ENCODE measurements at regions not wholly inside any gene's neighbourhood (a gene's known extent, or its start where the extent isn't known, plus 50 kb on each side); places are given as distances from the start of the nearest gene placed in this dataset.

DNA sequence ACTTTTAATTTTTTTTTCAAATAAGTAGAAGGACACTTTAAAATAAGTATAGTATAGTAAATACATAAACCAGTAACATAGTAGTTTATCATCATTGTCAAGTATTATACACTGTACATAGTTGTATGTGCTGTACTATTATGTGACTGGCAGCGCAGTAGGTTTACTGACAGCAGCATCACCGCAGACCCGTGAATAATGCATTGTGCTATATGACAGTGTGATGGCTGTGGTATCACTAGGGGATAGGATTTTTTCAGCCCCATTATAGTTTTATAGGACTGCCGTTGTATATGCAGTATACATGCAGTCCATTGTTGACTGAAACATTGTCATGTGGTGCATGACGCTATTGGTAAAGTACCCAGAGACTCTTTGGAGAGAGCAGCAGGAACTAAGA lies 306.5 kb downstream of the SQOR start:
- no peak for DNase-seq (ENCODE audit: low read depth in 2 of 3, low spot score in 2 of 3)

DNA sequence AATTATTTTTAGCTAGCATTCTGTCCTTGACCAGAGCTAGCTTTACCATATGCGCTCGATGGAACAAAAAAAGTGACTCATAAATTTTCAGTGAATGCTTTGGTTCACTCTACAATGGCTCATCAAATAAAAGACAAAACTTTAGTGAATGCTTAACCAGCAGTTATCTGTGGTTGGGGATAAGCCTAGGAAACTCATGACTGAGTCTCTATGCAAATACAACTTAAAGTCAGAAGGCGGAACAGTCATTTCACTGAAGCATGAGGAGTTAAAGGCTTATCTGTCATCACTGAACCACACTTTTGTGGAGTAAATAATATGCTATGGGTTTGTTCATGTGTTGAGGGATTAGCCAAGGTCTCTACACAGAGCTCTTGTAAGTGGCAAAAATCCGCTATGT lies 308.4 kb downstream of the SQOR start:
- no peak for DNase-seq (ENCODE audit: low read depth in 2 of 3, low spot score in 2 of 3)

- no peak for DNase-seq (ENCODE audit: low read depth in 2 of 3, low spot score in 2 of 3)
These were observed 311.3 kb downstream of the SQOR start for GRCh38 chr15:45946111-45946510.

GRCh38 chr15:45948181-45948621 lies 313.4 kb downstream of the SQOR start:
- no peak for DNase-seq (ENCODE audit: low read depth in 2 of 3, low spot score in 2 of 3)

- DNase-seq (ENCODE audit: low read depth in 2 of 3, low spot score in 2 of 3): no peak
These were observed 324.1 kb downstream of the SQOR start for GRCh38 chr15:45958924-45959323.

- DNase-seq (ENCODE audit: low read depth in 2 of 3, low spot score in 2 of 3): no peak
These were observed 327.9 kb downstream of the SQOR start for GRCh38 chr15:45962733-45963132.

DNA sequence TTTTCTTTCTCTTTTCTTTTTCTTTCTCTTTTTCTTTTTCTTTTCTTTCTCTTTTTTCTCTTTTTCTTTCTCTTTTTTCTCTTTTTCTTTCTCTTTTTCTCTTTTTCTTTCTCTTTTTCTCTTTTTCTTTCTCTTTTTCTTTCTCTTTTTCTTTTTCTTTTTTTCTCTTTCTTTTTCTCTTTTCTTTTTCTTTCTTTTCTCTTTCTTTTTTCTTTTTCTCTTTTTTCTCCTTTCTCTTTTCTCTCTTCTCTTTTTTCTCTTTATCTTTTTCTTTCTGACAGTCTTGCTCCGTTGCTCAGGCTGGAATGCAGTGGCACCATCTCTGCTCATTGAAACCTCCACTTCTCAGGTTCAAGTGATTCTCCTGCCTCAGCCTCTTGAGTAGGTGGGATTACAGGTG lies 335.7 kb downstream of the SQOR start:
- DNase-seq (ENCODE audit: low read depth in 2 of 3, low spot score in 2 of 3): no peak

- no peak for DNase-seq (ENCODE audit: low read depth in 2 of 3, low spot score in 2 of 3)
These were observed 345.5 kb downstream of the SQOR start for GRCh38 chr15:45980366-45980765.

DNA sequence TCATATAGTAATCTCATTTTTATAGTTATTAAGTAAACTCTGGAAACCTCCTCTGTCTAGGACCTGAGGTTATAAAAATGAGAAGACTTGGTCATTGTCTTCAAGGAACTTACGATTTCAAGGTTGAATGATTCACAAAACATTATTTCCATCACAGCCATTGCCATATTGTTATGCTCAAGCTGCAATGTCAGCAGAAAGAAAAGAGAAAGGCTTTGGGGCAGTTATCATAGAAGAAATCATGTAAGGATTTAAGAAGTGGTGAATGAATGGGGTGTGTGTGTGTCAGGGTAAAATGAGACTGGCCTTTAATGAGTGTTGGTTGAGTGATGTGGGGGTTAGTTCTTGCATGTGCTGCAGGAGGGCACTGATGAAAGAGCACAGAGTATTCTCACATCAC lies 346.8 kb downstream of the SQOR start:
- DNase-seq (ENCODE audit: low read depth in 2 of 3, low spot score in 2 of 3): no peak

- DNase-seq (ENCODE audit: low read depth in 2 of 3, low spot score in 2 of 3): no peak
These were observed 357.0 kb downstream of the SQOR start for GRCh38 chr15:45991863-45992262.

DNA sequence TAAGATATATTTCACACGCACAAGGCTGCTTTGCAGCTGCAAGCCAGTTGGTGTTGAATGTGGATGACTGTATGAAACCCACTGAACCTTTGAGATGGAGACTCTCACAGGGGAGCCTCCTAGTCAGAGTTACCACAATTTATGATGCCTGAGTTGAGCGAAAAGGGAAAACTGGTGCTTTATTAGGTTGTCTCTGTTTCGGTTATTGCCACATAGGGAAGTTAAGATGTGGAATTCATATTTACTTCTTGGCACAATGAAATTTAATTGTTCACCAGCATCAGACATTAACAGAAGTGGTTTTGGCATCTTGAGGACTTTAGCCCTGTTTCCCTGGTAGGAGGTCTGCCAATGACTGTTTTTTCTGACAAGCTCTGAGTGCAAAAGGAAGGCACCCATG lies 358.2 kb downstream of the SQOR start:
- DNase-seq (ENCODE audit: low read depth in 2 of 3, low spot score in 2 of 3): no peak

DNA sequence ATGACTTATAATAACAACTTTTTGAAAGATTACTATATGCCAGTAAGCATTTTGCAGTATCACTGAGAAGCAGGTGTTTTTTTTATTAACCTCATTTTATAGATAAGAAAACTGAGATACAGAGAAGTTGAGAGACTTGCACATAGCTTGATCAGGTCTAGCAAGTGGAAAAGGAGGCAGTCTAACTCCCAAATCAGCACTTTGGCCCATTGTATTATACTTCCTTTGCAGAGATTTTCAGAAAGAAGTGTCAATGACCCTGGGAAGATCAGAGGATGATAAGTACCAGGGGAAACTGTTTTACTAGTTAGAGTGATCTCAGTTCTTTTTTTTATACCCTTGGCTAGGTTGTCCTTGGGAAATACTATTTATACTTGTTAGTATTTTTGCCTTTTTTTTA lies 358.7 kb downstream of the SQOR start:
- DNase-seq (ENCODE audit: low read depth in 2 of 3, low spot score in 2 of 3): no peak

- no peak for DNase-seq (ENCODE audit: low read depth in 2 of 3, low spot score in 2 of 3)
These were observed 361.0 kb downstream of the SQOR start for GRCh38 chr15:45995800-45996199.

- no peak for DNase-seq (ENCODE audit: low read depth in 2 of 3, low spot score in 2 of 3)
These were observed 379.7 kb downstream of the SQOR start for GRCh38 chr15:46014532-46014931.

GRCh38 chr15:46034755-46035154 lies 399.9 kb downstream of the SQOR start:
- DNase-seq (ENCODE audit: low read depth in 2 of 3, low spot score in 2 of 3): no peak

DNA sequence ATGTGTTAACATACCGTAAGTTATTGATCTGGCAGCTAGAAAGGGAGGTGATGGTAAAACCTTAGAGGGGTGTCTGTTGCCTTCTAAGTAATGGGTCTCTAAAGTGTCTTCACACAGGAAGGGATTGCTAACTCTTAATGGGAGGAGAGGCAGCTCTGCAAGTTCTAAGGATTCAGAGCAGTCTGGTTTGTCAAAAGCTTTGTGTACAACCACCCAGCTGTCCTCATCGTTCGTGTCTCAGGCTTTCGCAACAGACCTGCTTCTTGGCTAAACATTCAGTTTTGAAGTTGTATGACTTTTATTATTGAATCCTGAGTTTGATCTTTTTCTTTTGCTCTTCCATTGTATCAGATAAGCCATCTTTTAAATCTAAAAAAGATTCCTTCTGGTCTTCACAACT lies 404.9 kb downstream of the SQOR start:
- no peak for DNase-seq (ENCODE audit: low read depth in 2 of 3, low spot score in 2 of 3)

- no peak for DNase-seq (ENCODE audit: low read depth in 2 of 3, low spot score in 2 of 3)
These were observed 407.1 kb downstream of the SQOR start for GRCh38 chr15:46041905-46042304.

DNA sequence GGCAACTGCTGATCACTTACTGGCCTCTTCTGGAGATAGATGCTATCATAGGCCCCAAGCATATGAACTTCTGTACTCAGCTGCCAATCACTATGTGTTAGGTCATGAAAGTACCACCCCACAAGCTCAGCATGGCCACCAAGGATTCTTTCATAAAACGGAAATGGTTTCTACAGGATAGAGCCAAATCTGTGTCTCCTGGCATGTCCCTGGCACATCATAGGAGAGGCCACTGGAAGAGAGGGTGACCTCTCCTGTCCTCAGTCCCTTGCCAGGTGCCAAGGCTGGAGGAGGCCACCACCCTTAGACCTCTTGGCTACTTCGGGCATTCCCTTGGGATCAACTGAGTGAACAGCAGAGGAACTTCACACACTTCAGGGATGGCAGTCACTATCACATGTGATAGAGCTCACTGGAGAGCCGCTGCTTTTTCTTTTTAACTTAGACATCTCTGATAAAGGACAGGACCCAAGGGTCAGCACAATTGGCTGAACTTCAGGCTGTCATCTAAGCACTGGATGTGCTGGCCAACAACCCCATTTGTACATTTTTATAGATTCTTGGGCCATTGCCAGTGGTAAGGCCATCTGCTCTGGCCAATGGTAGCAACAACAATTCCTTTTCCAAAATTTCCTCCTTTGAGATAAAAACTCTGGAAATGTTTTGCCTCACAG lies 425.2 kb downstream of the SQOR start:
- no peak for DNase-seq (ENCODE audit: low read depth in 2 of 3, low spot score in 2 of 3)

DNA sequence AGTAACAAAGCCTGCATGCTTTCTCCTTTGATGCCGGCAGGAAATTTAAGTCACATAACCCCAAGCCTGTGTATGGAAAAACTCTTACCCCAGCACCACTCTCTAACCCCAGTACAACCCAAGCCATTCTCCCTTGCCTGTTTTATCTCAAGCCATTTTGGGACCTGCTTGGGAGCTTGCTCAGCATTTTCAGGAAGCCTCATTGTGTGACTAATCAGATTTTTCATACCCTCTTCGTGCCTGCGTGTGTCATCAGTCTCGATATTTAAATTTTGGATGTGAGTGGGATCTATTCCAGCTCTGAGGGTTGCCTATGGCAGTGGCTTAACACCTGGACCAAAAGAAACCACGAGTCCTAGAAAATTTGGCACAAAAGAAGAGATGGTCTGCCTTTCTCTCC lies 426.2 kb downstream of the SQOR start:
- no peak for DNase-seq (ENCODE audit: low read depth in 2 of 3, low spot score in 2 of 3)

- DNase-seq (ENCODE audit: low read depth in 2 of 3, low spot score in 2 of 3): no peak
These were observed 442.4 kb downstream of the SQOR start for GRCh38 chr15:46077220-46077619.

DNA sequence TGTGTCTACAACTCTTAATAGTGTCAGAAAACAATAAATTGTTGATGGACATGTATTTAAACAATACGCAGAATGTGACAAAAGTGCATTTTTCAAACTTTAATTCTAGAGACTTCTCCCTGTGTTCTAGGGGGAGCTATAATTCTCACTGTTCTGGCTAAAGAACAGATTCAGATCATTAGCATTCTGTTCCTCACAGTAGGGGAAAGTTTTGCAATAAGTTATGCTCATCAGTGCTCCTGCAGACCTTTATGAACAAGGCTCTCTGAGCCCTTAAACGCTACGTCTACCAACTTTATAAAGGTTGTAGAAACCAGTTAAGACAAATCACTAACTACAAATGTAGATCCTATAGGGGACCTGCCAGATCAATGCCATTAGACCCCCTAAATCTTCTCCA lies 444.2 kb downstream of the SQOR start:
- DNase-seq (ENCODE audit: low read depth in 2 of 3, low spot score in 2 of 3): no peak

- DNase-seq (ENCODE audit: low read depth in 2 of 3, low spot score in 2 of 3): no peak
These were observed 445.2 kb downstream of the SQOR start for GRCh38 chr15:46080016-46080415.
